H9 (cell line): ENCODE measurements at regions not wholly inside any gene's neighbourhood (a gene's known extent, or its start where the extent isn't known, plus 50 kb on each side); places are given as distances from the start of the nearest gene placed in this dataset.

Source experiments
- DNase-seq: peaks from one replicate; pipeline ENCODE4 v3.0.0-alpha.2; 2017
- H2AFZ ChIP-seq: one replicate; pipeline ENCODE4 v1.6.1; 2013; ENCODE audit warnings: mild to moderate bottlenecking, low read length, control low read depth, moderate library complexity
- H2AK5ac ChIP-seq: 2 replicates; pipeline ENCODE4 v1.6.1; 2013; ENCODE audit warnings: low read length, control low read depth, mixed read lengths; ENCODE audit not compliant: insufficient read length
- H2BK120ac ChIP-seq: one replicate; pipeline ENCODE4 v1.6.1; 2013; ENCODE audit warnings: low read depth, mild to moderate bottlenecking, low read length, control low read depth, inconsistent platforms; ENCODE audit not compliant: poor library complexity, severe bottlenecking
- H2BK12ac ChIP-seq: 2 replicates; pipeline ENCODE4 v1.6.1; 2013; ENCODE audit warnings: low read length, control low read depth, mixed read lengths, low read depth; ENCODE audit not compliant: insufficient read length
- H2BK15ac ChIP-seq: 2 replicates; pipeline ENCODE4 v1.6.1; 2013; ENCODE audit warnings: low read depth, low read length, control low read depth
- H2BK20ac ChIP-seq: one replicate; pipeline ENCODE4 v1.6.1; 2013; ENCODE audit warnings: low read depth, mild to moderate bottlenecking, low read length, control low read depth, inconsistent platforms; ENCODE audit not compliant: poor library complexity, severe bottlenecking
- H2BK5ac ChIP-seq: 2 replicates; pipeline ENCODE4 v1.6.1; 2013; ENCODE audit warnings: low read length, control low read depth, mixed read lengths; ENCODE audit not compliant: insufficient read length
- H3K14ac ChIP-seq: 2 replicates; pipeline ENCODE4 v1.6.1; 2013; ENCODE audit warnings: low read length, control low read depth; ENCODE audit not compliant: insufficient read depth
- H3K18ac ChIP-seq: 2 replicates; pipeline ENCODE4 v1.6.1; 2013; ENCODE audit warnings: low read depth, mild to moderate bottlenecking, mixed read lengths, low read length, control low read depth; ENCODE audit not compliant: insufficient read length
- H3K23ac ChIP-seq: 2 replicates; pipeline ENCODE4 v1.6.1; 2013; ENCODE audit warnings: low read length, control low read depth, mixed read lengths, low read depth; ENCODE audit not compliant: insufficient read length
- H3K23me2 ChIP-seq: 2 replicates; pipeline ENCODE4 v1.6.1; 2013; ENCODE audit warnings: low read depth, mild to moderate bottlenecking, mixed read lengths, low read length, control low read depth; ENCODE audit not compliant: insufficient read length, poor library complexity, severe bottlenecking
- H3K27ac ChIP-seq: 2 replicates; pipeline ENCODE4 v1.5.1; 2013; ENCODE audit warnings: low read length, control low read depth, mixed read lengths, low read depth; ENCODE audit not compliant: insufficient read length
- H3K27me3 ChIP-seq: 2 replicates; pipeline ENCODE4 v1.6.1; 2013; ENCODE audit warnings: low read length, control low read depth, inconsistent platforms; ENCODE audit not compliant: insufficient read depth
- H3K4ac ChIP-seq: 2 replicates; pipeline ENCODE4 v1.6.1; 2013; ENCODE audit warnings: low read depth, mild to moderate bottlenecking, control low read depth, inconsistent platforms, low read length, moderate library complexity
- H3K4me1 ChIP-seq: 2 replicates; pipeline ENCODE4 v1.6.1; 2013; ENCODE audit warnings: low read length, control low read depth, inconsistent platforms; ENCODE audit not compliant: insufficient read depth
- H3K4me2 ChIP-seq: 2 replicates; pipeline ENCODE4 v1.6.1; 2013; ENCODE audit warnings: low read length, control low read depth, mixed read lengths; ENCODE audit not compliant: insufficient read length, insufficient read depth
- H3K56ac ChIP-seq: 2 replicates; pipeline ENCODE4 v1.6.1; 2013; ENCODE audit warnings: low read depth, mild to moderate bottlenecking, mixed read lengths, low read length, control low read depth; ENCODE audit not compliant: insufficient read length
- H3K79me1 ChIP-seq: 2 replicates; pipeline ENCODE4 v1.6.1; 2013; ENCODE audit warnings: low read depth, mild to moderate bottlenecking, moderate library complexity, low read length, control low read depth, inconsistent platforms; ENCODE audit not compliant: insufficient read depth, poor library complexity, severe bottlenecking
- H3K79me2 ChIP-seq: 2 replicates; pipeline ENCODE4 v1.6.1; 2013; ENCODE audit warnings: low read length, control low read depth, inconsistent platforms; ENCODE audit not compliant: insufficient read depth
- H3K9ac ChIP-seq: 2 replicates; pipeline ENCODE4 v1.6.1; 2013; ENCODE audit warnings: low read length, control low read depth, mixed read lengths; ENCODE audit not compliant: insufficient read length; ENCODE audit errors: extremely low read depth
- H3K9me3 ChIP-seq: one replicate; pipeline ENCODE4 v1.6.1; 2013; ENCODE audit warnings: low read depth, low read length, inconsistent platforms; ENCODE audit not compliant: control insufficient read depth
- H3T11ph ChIP-seq: one replicate; pipeline ENCODE4 v1.6.1; 2013; ENCODE audit warnings: mild to moderate bottlenecking, low read length, control low read depth, inconsistent platforms
- H4K20me1 ChIP-seq: one replicate; pipeline ENCODE4 v1.6.1; 2013; ENCODE audit not compliant: control insufficient read depth, insufficient read length, insufficient read depth
- H4K5ac ChIP-seq: 2 replicates; pipeline ENCODE4 v1.6.1; 2013; ENCODE audit warnings: low read depth, mild to moderate bottlenecking, mixed read lengths, low read length, control low read depth; ENCODE audit not compliant: insufficient read length
- H4K8ac ChIP-seq: replicated peaks from 2 replicates; pipeline ENCODE4 v1.6.1; 2013; ENCODE audit warnings: low read length, control low read depth, mixed read lengths, low read depth; ENCODE audit not compliant: insufficient read length
- H4K91ac ChIP-seq: 2 replicates; pipeline ENCODE4 v1.6.1; 2013; ENCODE audit warnings: low read depth, mild to moderate bottlenecking, moderate library complexity, mixed read lengths, low read length, control low read depth; ENCODE audit not compliant: insufficient read length
- H3K27ac Mint-ChIP-seq, 3 experiments: 2 replicates in 2 of 3; 3 replicates in 1 of 3; pipeline ENCODE4 v1.8.0; 2020 to 2021; ENCODE audit warnings: mixed read lengths in 3 of 3, mild to moderate bottlenecking in 1 of 3, moderate library complexity in 1 of 3
- H3K27me3 Mint-ChIP-seq: 2 replicates; pipeline ENCODE4 v1.8.0; 2021; ENCODE audit warnings: low read depth, mild to moderate bottlenecking, moderate library complexity, mixed read lengths
- H3K36me3 Mint-ChIP-seq, 3 experiments: 2 replicates in 2 of 3; 3 replicates in 1 of 3; pipeline ENCODE4 v1.8.0; 2020 to 2021; ENCODE audit warnings: low read depth in 3 of 3, mixed read lengths in 3 of 3; ENCODE audit not compliant: insufficient read depth in 1 of 3
- H3K4me1 Mint-ChIP-seq, 2 experiments: 2 replicates each; pipeline ENCODE4 v1.8.0; 2020; ENCODE audit warnings: mixed read lengths in 2 of 2
- H3K4me3 Mint-ChIP-seq, 2 experiments: 2 replicates in 1 of 2; 3 replicates in 1 of 2; pipeline ENCODE4 v1.8.0; 2020 to 2021; ENCODE audit warnings: mild to moderate bottlenecking in 2 of 2, mixed read lengths in 2 of 2, moderate library complexity in 1 of 2
- H3K9me3 Mint-ChIP-seq, 2 experiments: 2 replicates in 1 of 2; 3 replicates in 1 of 2; pipeline ENCODE4 v1.8.0; 2020; ENCODE audit warnings: mild to moderate bottlenecking in 2 of 2, mixed read lengths in 2 of 2, moderate library complexity in 1 of 2
- WGBS: extraction: QIAGEN DNeasy Blood & Tissue Kit; methylation state at CpG from one replicate; pipeline ENCODE4 v1.1.7; 2013; ENCODE audit warnings: missing lambda C conversion rate, low lambda C conversion rate, mixed read lengths; ENCODE audit not compliant: insufficient read length; ENCODE audit errors: extremely low coverage; 5-methylcytosine and 5-hydroxymethylcytosine counted together
- TF ChIP-seq, protein P1 (sequence below): fragments of 200-600 bp; sonication (generic); conservative IDR thresholded peaks from 3 replicates; pipeline ENCODE4 v1.8.0; 2021; ENCODE audit warnings: antibody characterized with exemption, mild to moderate bottlenecking

DNA sequence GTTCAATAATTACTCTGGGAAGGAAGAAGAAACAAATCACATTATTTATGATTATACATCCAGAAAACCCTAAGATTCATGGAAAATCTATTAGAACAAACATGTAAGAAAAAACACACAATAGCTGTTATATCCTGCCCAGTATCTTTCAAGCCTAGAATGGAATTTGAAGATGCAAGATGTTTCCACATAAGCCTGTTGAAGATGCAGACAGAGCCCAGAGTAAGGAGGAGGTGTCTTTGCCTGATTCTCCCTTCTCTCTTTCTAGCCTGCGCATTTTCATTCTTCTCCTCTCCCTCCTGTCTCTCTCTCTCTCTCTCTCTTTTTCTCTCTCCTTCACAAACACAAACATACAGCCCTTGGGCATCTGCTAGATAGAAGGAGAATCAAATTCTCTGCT, 170.1 kb upstream of the INHBA start:
- H2BK15ac ChIP-seq, result no peak overlapping the region
- no peak overlapping the region for H3K4ac ChIP-seq
- Mint-ChIP-seq H3K36me3 (no peaks in the 10 kb centered on the region), H3K4me1 (peaks cover 6 to 10% of the 10 kb centered on the region in 2 experiments), H3K27ac (no peak overlapping the region), H3K9me3 (0 out of 5 replicates have a peak, but pooled peaks cover 0 to 6% of the 10 kb centered on the region in 2 experiments), H3K27me3 (peaks cover 5% of the 10 kb centered on the region; the same call in 1 of the 2 replicates), H3K4me3 (no peak overlapping the region)
- no peaks in the 10 kb centered on the region for H3K23me2 ChIP-seq
- H3K56ac ChIP-seq, result no peak overlapping the region
- H3K4me1 ChIP-seq, result no peaks in the 10 kb centered on the region
- WGBS, result no CpG with 5 or more reads among the region's 1 CpG
- no peaks in the 10 kb centered on the region for H3K9me3 ChIP-seq
- H4K8ac ChIP-seq, result no peak overlapping the region
- no peaks in the 10 kb centered on the region for H3K79me1 ChIP-seq
- no peak overlapping the region for H2AK5ac ChIP-seq
- H3T11ph ChIP-seq, result no peak overlapping the region
- no peaks in the 10 kb centered on the region for H4K20me1 ChIP-seq
- H2BK5ac ChIP-seq, result no peak overlapping the region
- H3K4me2 ChIP-seq, result no peak overlapping the region
- H2BK12ac ChIP-seq, result no peak overlapping the region
- no peak overlapping the region for H2BK20ac ChIP-seq
- no peak overlapping the region for H3K14ac ChIP-seq
- H2BK120ac ChIP-seq, result no peak overlapping the region
- no peak for DNase-seq
- H4K5ac ChIP-seq, result no peak overlapping the region
- no peak overlapping the region for H2AFZ ChIP-seq
- no peaks in the 10 kb centered on the region for H3K27me3 ChIP-seq
- H3K27ac ChIP-seq, result no peak overlapping the region
- H3K18ac ChIP-seq, result no peak overlapping the region
- TF ChIP-seq, protein P1, sequence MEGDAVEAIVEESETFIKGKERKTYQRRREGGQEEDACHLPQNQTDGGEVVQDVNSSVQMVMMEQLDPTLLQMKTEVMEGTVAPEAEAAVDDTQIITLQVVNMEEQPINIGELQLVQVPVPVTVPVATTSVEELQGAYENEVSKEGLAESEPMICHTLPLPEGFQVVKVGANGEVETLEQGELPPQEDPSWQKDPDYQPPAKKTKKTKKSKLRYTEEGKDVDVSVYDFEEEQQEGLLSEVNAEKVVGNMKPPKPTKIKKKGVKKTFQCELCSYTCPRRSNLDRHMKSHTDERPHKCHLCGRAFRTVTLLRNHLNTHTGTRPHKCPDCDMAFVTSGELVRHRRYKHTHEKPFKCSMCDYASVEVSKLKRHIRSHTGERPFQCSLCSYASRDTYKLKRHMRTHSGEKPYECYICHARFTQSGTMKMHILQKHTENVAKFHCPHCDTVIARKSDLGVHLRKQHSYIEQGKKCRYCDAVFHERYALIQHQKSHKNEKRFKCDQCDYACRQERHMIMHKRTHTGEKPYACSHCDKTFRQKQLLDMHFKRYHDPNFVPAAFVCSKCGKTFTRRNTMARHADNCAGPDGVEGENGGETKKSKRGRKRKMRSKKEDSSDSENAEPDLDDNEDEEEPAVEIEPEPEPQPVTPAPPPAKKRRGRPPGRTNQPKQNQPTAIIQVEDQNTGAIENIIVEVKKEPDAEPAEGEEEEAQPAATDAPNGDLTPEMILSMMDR, result no peak
- no peaks in the 10 kb centered on the region for H3K79me2 ChIP-seq
- no peak overlapping the region for H3K23ac ChIP-seq
- H4K91ac ChIP-seq, result no peak overlapping the region
- H3K9ac ChIP-seq, result no peak overlapping the region
